ENCODE measurements at regions not wholly inside any gene's neighbourhood (a gene's known extent, or its start where the extent isn't known, plus 50 kb on each side); places are given as distances from the start of the nearest gene placed in this dataset.

- Histone ChIP-seq H3K27ac (ENCODE audit: insufficient read depth, low read length) (no peak overlapping the region), H3K4ac (ENCODE audit: low read depth, low read length) (no peak overlapping the region), H2BK20ac (ENCODE audit: low read depth, low read length) (no peak overlapping the region)
These were observed 147.0 kb upstream of the SLITRK3 start for GRCh38 chr3:165343185-165343584.

More at GRCh38 chr3:165343185-165343584, 147.0 kb upstream of the SLITRK3 start:
- H2AFZ ChIP-seq (replicated peaks; ENCODE audit: low read length, poor library complexity), result no peak overlapping the region
- H2AK9ac ChIP-seq (replicated peaks; ENCODE audit: low read depth, low read length, poor library complexity), result no peak overlapping the region
- H4K5ac ChIP-seq (ENCODE audit: low read depth, low read length), result no peak overlapping the region
- no peak overlapping the region for H3K23ac ChIP-seq (ENCODE audit: low read depth, low read length)
- H3K4me3 ChIP-seq (ENCODE audit: insufficient read depth, low read depth, low read length), result no peak overlapping the region
- H2BK120ac ChIP-seq (ENCODE audit: low read depth, low read length), result no peak overlapping the region
- H3K14ac ChIP-seq (replicated peaks; ENCODE audit: low read depth, low read length), result no peak overlapping the region
- no peaks in the 10 kb centered on the region for H3K36me3 ChIP-seq (ENCODE audit: control insufficient read depth, insufficient read depth, low read length)
- no peaks in the 10 kb centered on the region for H3K4me1 ChIP-seq (ENCODE audit: control insufficient read depth, insufficient read depth, low read length)
- no peak for TF ChIP-seq USF2 (IDR thresholded peaks at IDR 0.05; ENCODE audit: low read depth, low read length)
- no peak for TF ChIP-seq POLR2A (IDR thresholded peaks at IDR 0.05; ENCODE audit: low read depth, low read length)
- TF ChIP-seq CTCF (conservative IDR thresholded peaks at IDR 0.05; ENCODE audit: low read depth, low read length), result no peak
- no peak for TF ChIP-seq SMC3 (IDR thresholded peaks at IDR 0.05; ENCODE audit: low read depth, low read length)
- no peak for TF ChIP-seq MAFK (IDR thresholded peaks at IDR 0.05; ENCODE audit: low read depth, low read length)
- TF ChIP-seq ELK1 (IDR thresholded peaks at IDR 0.05; ENCODE audit: borderline replicate concordance, low read depth, low read length), result no peak
- no peak for TF ChIP-seq RAD21 (IDR thresholded peaks at IDR 0.05; ENCODE audit: low read length)
- no peak for TF ChIP-seq MXI1 (IDR thresholded peaks at IDR 0.05; ENCODE audit: borderline replicate concordance, low read depth, low read length)
- no peak for TF ChIP-seq RFX5 (IDR thresholded peaks at IDR 0.05; ENCODE audit: low read depth, low read length)
- TF ChIP-seq CHD1 (IDR thresholded peaks at IDR 0.05; ENCODE audit: low read depth, low read length), result no peak
- TF ChIP-seq CEBPB (IDR thresholded peaks at IDR 0.05; ENCODE audit: low read depth, low read length), result no peak
- TF ChIP-seq BHLHE40 (IDR thresholded peaks at IDR 0.05; ENCODE audit: low read depth, low read length), result no peak
- no peak for TF ChIP-seq MAZ (IDR thresholded peaks at IDR 0.05; ENCODE audit: borderline replicate concordance, low read depth, low read length)
- no peak for TF ChIP-seq RCOR1 (IDR thresholded peaks at IDR 0.05; ENCODE audit: insufficient replicate concordance, low read length)
- in situ Hi-C loops (cut with MboI; ENCODE audit: low sequenced_read_pairs) (no loop called here), dilution Hi-C loops (cut with HindIII; ENCODE audit: low sequenced_read_pairs, unreplicated experiment) (no loop called here), intact Hi-C loops (cut with micrococcal nuclease) (no loop called here)
- no CpG with 5 or more reads among the region's 1 CpG for WGBS, 2 experiments (ENCODE audit: extremely low coverage in 2 of 2, insufficient read length in 1 of 2)
- no peak overlapping the region for H4K91ac ChIP-seq (ENCODE audit: insufficient read depth, low read depth, low read length)
- H3K79me1 ChIP-seq (ENCODE audit: low read depth in 1 of 2, low read length in 2 of 2), result no peaks in the 10 kb centered on the region
- no peaks in the 10 kb centered on the region; the same call in 1 of the 2 replicates for H3K9me3 ChIP-seq (ENCODE audit: control insufficient read depth, insufficient read depth, low read length)
- no peaks in the 10 kb centered on the region for H3K9me1 ChIP-seq (ENCODE audit: insufficient read depth, low read length)
- H2BK15ac ChIP-seq (ENCODE audit: low read depth, low read length), result no peak overlapping the region
- H3K4me2 ChIP-seq (ENCODE audit: low read depth, low read length), result no peak overlapping the region
- CTCF ChIA-PET, result no interaction called here
- DNase-seq (no peak), ATAC-seq (ENCODE audit: low read depth) (no peak)
- no peak overlapping the region for H3K56ac ChIP-seq (ENCODE audit: extremely low read depth, insufficient read depth, low read length)
- no peak overlapping the region for H3K18ac ChIP-seq (ENCODE audit: low read depth, low read length)
- no peaks in the 10 kb centered on the region for H4K20me1 ChIP-seq (ENCODE audit: insufficient read depth, low read length)
- H4K8ac ChIP-seq (ENCODE audit: low read depth in 2 of 2, low read length in 2 of 2), result no peak overlapping the region
- no peak overlapping the region for H2AK5ac ChIP-seq (ENCODE audit: low read depth, low read length)
- POLR2A ChIA-PET (ENCODE audit: unreplicated experiment), result no interaction called here
- H3K27me3 ChIP-seq (ENCODE audit: control insufficient read depth, insufficient read depth, low read length), result no peaks in the 10 kb centered on the region
- no peak overlapping the region for H3K9ac ChIP-seq (ENCODE audit: low read depth, low read length)
- BruUV-seq (replicated peaks), result no TSS peak
- no peak overlapping the region for H2BK5ac ChIP-seq (ENCODE audit: low read depth, low read length, poor library complexity, severe bottlenecking)

Data from IMR-90 (cell line).